ENCODE measurements at regions not wholly inside any gene's neighbourhood (a gene's known extent, or its start where the extent isn't known, plus 50 kb on each side); places are given as distances from the start of the nearest gene placed in this dataset.
"Not testable (repeated sequence)": the region's sequence is repeated elsewhere in the genome, so short reads cannot be mapped to it uniquely, and the experiment has no call there.

DNA sequence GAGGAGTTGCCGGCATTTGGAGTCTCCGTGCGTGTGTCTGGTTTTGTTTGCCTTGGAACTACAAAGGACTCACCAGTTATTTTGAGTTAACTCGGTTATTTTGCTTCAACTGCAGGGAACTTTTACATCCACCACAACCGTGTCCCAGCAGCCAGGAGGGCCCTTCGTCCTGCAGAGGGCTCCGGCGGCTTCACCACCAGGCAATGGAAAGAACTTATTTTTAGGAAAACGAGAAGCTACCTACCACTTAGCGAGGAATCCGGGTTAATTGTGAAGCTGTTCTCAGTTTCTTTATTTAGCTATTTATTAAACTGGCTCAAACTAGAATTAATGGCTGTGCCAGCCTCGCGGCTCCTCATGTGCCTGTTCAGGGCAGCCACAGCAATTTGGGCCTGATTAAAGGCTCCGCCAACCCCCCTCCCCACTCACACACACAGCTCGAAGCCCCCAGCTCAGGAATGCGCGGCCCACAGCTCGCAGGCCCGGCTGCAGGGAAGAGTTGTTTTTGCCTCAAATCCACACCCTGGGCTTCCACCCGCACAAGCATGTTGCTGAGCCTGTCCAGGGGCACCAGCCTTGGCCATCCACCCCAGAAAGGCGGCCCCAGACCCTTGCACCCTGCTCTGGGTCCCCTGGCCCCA is 55.9 kb upstream of the FGF3 start:
- DNase-seq (ENCODE audit: low read depth, low spot score) = no peak
- TF ChIP-seq, protein P1, sequence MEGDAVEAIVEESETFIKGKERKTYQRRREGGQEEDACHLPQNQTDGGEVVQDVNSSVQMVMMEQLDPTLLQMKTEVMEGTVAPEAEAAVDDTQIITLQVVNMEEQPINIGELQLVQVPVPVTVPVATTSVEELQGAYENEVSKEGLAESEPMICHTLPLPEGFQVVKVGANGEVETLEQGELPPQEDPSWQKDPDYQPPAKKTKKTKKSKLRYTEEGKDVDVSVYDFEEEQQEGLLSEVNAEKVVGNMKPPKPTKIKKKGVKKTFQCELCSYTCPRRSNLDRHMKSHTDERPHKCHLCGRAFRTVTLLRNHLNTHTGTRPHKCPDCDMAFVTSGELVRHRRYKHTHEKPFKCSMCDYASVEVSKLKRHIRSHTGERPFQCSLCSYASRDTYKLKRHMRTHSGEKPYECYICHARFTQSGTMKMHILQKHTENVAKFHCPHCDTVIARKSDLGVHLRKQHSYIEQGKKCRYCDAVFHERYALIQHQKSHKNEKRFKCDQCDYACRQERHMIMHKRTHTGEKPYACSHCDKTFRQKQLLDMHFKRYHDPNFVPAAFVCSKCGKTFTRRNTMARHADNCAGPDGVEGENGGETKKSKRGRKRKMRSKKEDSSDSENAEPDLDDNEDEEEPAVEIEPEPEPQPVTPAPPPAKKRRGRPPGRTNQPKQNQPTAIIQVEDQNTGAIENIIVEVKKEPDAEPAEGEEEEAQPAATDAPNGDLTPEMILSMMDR (IDR thresholded peaks at IDR 0.05; ENCODE audit: low read depth, low read length) = no peak
- H3K27ac ChIP-seq (ENCODE audit: low read depth, low read length) = no peak overlapping the region
- no peaks in the 10 kb centered on the region; the same call in 1 of the 2 replicates for H3K9me3 ChIP-seq (ENCODE audit: control insufficient read depth, insufficient read depth, low read length)
- peaks cover 29% of the 10 kb centered on the region for H3K27me3 ChIP-seq (ENCODE audit: control insufficient read depth, insufficient read depth, low read length)
- no peak overlapping the region for H3K4me3 ChIP-seq (ENCODE audit: low read depth, low read length)
- ChIA-PET POLR2A (no interaction called here), CTCF (no interaction called here)

DNA sequence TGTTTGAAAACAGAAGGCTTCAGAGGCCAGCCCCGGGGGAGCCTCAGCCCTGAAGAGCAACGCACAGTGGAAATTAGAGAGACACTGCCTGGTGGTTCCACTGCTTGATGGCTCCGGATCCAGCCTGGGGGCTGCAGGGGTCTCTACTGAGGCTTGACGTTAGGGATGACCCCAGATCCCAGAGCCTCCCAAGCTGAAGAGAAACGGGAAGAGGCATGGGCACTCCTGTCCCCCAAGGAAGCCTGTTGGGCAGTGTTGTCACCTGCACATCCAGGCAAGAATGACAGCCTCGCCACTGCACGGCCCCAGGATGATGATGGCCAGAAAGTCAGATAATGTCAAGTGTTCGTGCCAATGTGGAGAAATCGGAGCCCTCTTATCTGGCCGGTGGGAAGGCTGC is 56.8 kb upstream of the FGF3 start:
- H3K9me3 ChIP-seq (ENCODE audit: control insufficient read depth, insufficient read depth, low read length) = no peaks in the 10 kb centered on the region; the same call in 1 of the 2 replicates
- H3K27me3 ChIP-seq (ENCODE audit: control insufficient read depth, insufficient read depth, low read length) = peaks cover 37% of the 10 kb centered on the region
- H3K4me3 ChIP-seq (ENCODE audit: low read depth, low read length) = no peak overlapping the region
- TF ChIP-seq, protein P1 (IDR thresholded peaks at IDR 0.05; ENCODE audit: low read depth, low read length) = no peak
- CTCF ChIA-PET = interaction anchor here (1.1 kb wide), 1 partner anchor 12 kb away, joined by 4 read pairs; no protein-coding TSS in a partner anchor
- POLR2A ChIA-PET = no interaction called here
- DNase-seq (ENCODE audit: low read depth, low spot score) = no peak
- H3K27ac ChIP-seq (ENCODE audit: low read depth, low read length) = no peak overlapping the region

DNA sequence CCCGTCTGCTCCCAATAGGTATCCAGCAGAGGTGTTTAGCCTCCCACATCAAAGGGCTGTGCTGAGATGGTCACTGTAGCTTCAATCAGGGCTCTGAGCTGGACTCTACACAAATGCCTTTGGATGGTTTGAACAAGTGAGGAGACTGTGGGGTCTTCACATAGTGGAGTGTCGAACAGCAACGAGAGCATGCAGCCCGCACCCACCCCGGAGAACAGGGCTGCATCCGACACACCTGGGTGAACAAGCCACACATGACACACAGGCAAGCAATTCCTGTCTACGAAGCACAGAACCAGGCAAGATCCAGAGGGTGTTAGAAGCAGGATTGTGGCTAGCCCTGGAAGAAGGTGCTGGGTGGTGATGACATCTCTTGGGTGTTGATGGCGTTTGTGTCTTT is 58.0 kb upstream of the FGF3 start:
- peaks cover 34% of the 10 kb centered on the region for H3K27me3 ChIP-seq (ENCODE audit: control insufficient read depth, insufficient read depth, low read length)
- TF ChIP-seq, protein P1 (IDR thresholded peaks at IDR 0.05; ENCODE audit: low read depth, low read length) = no peak
- CTCF ChIA-PET = no interaction called here
- POLR2A ChIA-PET = no interaction called here
- no peaks in the 10 kb centered on the region; the same call in 1 of the 2 replicates for H3K9me3 ChIP-seq (ENCODE audit: control insufficient read depth, insufficient read depth, low read length)
- no peak overlapping the region for H3K27ac ChIP-seq (ENCODE audit: low read depth, low read length)
- H3K4me3 ChIP-seq (ENCODE audit: low read depth, low read length) = no peak overlapping the region
- DNase-seq (ENCODE audit: low read depth, low spot score) = no peak

DNA sequence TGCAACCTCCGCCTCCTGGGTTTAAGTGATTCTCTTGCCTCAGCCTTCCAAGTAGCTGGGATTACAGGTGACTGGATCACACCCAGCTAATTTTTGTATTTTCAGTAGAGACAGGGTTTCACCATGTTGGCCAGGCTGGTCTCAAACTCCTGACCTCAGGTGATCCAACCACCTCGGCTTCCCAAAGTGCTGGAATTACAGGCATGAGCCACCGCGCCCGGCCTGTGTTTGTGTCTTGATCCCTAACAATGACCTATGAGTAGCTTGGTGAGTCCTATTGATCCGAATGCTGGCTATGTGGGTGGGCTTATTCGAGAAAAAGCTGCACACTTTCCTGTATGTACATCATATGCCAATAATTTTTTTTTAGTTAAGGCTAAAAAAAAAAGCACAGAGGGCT is 58.5 kb upstream of the FGF3 start:
- DNase-seq (ENCODE audit: low read depth, low spot score); CTCF ChIA-PET; H3K9me3 ChIP-seq (ENCODE audit: control insufficient read depth, insufficient read depth, low read length); H3K27ac ChIP-seq (ENCODE audit: low read depth, low read length); POLR2A ChIA-PET; H3K4me3 ChIP-seq (ENCODE audit: low read depth, low read length): not testable (repeated sequence)
- peaks cover 34% of the 10 kb centered on the region for H3K27me3 ChIP-seq (ENCODE audit: control insufficient read depth, insufficient read depth, low read length)

DNA sequence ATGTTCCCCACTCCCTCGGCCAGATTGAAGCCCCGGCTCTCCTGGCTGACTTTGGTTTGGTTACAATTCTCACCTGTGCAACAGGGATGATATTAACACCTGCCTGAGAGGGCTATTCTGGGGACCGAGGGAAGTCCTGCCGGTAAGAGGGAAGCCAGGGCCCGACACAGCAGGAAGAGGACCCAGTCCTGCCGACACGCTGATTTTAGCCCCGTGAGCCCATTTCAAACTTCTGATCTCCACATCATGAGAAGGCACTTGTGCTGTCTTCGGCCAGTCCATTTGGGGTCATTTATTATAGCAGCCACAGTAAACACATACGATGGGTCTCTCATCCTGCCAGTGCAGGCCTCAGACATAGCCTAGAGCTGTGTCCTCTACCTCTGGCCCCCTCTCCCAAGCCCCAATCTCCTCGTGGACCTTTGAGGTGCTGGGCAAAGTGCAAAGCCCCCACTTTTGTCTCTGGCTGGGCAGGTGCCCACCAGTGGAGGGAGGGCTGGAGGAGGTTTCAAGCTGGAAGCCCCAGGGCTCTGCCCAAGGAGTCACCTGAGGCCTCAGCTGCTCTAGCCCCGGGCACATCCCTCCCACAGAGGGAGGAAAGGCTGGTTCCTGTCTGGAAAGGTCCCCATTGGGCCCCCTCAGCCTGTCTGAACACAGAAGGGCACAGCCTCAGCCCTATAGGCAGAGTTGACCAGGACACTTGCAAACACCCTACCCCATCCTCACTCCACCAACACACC is 59.1 kb upstream of the FGF3 start:
- H3K4me3 ChIP-seq (ENCODE audit: low read depth, low read length) = no peak overlapping the region
- no peak overlapping the region for H3K27ac ChIP-seq (ENCODE audit: low read depth, low read length)

More for the DNA sequence above, 59.1 kb upstream of the FGF3 start:
- POLR2A ChIA-PET = no interaction called here
- DNase-seq (ENCODE audit: low read depth, low spot score) = no peak
- TF ChIP-seq, protein P1 (IDR thresholded peaks at IDR 0.05; ENCODE audit: low read depth, low read length) = no peak
- Histone ChIP-seq H3K9me3 (ENCODE audit: control insufficient read depth, insufficient read depth, low read length) (no peaks in the 10 kb centered on the region; the same call in 1 of the 2 replicates), H3K27me3 (ENCODE audit: control insufficient read depth, insufficient read depth, low read length) (peaks cover 34% of the 10 kb centered on the region)
- CTCF ChIA-PET = no interaction called here

Measured in AG04450 (cell line).